ENCODE measurements at regions not wholly inside any gene's neighbourhood (a gene's known extent, or its start where the extent isn't known, plus 50 kb on each side); places are given as distances from the start of the nearest gene placed in this dataset.
"Not testable (repeated sequence)": the region's sequence is repeated elsewhere in the genome, so short reads cannot be mapped to it uniquely, and the experiment has no call there.

DNA sequence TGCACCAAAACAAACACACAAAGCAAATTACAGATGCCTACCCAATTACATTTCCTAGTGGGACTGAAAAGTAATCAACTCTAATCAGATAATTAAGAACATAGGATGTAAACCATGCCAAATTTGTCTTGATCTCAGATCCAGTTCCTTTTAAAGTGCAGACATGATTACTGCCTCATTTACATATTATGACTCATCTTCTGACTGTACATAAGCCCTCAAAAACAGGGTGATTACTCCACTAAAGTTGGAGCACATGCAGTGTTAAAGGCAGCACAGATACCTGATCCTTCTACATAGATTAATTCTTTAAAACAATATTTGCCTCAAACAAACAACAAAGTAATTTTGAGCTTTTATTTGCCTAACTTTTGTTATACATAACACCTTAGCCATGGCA is 337.2 kb downstream of the RPS29 start:
- ChIA-PET POLR2A (no interaction called here), CTCF (no interaction called here)
- no peaks in the 10 kb centered on the region for H3K36me3 Mint-ChIP-seq (ENCODE audit: low read depth)
- H3K4me3 Mint-ChIP-seq, result no peak overlapping the region
- no peak overlapping the region for H3K27ac Mint-ChIP-seq
- DNase-seq, result no peak
- H3K9me3 Mint-ChIP-seq, result peaks cover 7% of the 10 kb centered on the region
- H3K4me1 Mint-ChIP-seq, result no peaks in the 10 kb centered on the region
- no peak for ATAC-seq (ENCODE audit: low read depth)
- peaks cover 3% of the 10 kb centered on the region for H3K27me3 Mint-ChIP-seq
- intact Hi-C loops (cut with micrococcal nuclease), result no loop called here
- TF ChIP-seq, protein P1, sequence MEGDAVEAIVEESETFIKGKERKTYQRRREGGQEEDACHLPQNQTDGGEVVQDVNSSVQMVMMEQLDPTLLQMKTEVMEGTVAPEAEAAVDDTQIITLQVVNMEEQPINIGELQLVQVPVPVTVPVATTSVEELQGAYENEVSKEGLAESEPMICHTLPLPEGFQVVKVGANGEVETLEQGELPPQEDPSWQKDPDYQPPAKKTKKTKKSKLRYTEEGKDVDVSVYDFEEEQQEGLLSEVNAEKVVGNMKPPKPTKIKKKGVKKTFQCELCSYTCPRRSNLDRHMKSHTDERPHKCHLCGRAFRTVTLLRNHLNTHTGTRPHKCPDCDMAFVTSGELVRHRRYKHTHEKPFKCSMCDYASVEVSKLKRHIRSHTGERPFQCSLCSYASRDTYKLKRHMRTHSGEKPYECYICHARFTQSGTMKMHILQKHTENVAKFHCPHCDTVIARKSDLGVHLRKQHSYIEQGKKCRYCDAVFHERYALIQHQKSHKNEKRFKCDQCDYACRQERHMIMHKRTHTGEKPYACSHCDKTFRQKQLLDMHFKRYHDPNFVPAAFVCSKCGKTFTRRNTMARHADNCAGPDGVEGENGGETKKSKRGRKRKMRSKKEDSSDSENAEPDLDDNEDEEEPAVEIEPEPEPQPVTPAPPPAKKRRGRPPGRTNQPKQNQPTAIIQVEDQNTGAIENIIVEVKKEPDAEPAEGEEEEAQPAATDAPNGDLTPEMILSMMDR (IDR thresholded peaks at IDR 0.05), result no peak

DNA sequence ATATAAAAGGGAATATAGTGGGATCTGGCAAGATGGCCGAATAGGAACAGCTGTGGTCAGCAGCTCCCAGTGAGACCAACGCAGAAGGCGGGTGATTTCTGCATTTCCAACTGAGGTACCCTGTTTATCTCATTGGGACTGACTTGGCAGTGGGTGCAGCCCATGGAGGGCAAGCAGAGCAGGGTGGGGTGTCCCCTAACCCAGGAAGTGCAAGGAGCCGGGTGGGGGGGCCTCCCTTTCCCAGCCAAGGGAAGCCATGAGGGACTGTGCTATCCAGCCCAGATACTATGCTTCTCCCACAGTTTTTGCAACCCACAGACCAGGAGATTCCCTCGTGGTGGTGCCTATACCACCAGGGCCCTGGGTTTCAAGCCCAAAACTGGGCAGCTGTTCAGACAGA is 342.4 kb downstream of the RPS29 start:
- CTCF ChIA-PET; H3K36me3 Mint-ChIP-seq (ENCODE audit: low read depth); ATAC-seq (ENCODE audit: low read depth); H3K27ac Mint-ChIP-seq; POLR2A ChIA-PET; H3K4me3 Mint-ChIP-seq; DNase-seq; intact Hi-C loops (cut with micrococcal nuclease); H3K9me3 Mint-ChIP-seq; H3K27me3 Mint-ChIP-seq; H3K4me1 Mint-ChIP-seq: not testable (repeated sequence)

DNA sequence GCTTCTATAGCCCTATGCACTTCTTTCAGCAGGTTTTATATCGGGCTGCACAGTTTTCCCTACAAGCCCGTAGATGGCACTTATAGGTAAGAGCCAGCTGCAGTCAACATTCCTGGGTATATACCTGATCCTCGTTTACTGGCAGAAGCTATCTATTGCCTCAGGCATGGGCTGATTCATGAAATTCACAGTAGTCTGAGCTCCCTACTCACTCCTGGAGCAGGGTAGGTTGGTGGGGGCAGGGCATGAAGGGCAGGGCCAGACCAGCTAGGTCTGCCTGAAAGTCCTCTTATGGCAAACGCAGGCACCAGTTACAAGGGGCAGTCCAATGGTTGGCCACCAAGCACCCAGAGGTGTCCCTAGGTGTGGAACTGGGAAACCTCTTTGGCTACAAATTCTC is 345.8 kb downstream of the RPS29 start:
- DNase-seq (no peak), ATAC-seq (ENCODE audit: low read depth) (no peak)
- H3K36me3 Mint-ChIP-seq (ENCODE audit: low read depth), result no peaks in the 10 kb centered on the region
- intact Hi-C loops (cut with micrococcal nuclease), result no loop called here
- CTCF ChIA-PET, result no interaction called here
- peaks cover 18% of the 10 kb centered on the region for H3K9me3 Mint-ChIP-seq
- H3K27ac Mint-ChIP-seq, result no peak overlapping the region
- POLR2A ChIA-PET, result no interaction called here
- no peaks in the 10 kb centered on the region for H3K4me1 Mint-ChIP-seq
- no peak overlapping the region for H3K4me3 Mint-ChIP-seq
- H3K27me3 Mint-ChIP-seq, result peaks cover 5% of the 10 kb centered on the region
- TF ChIP-seq, protein P1 (IDR thresholded peaks at IDR 0.05), result no peak

DNA sequence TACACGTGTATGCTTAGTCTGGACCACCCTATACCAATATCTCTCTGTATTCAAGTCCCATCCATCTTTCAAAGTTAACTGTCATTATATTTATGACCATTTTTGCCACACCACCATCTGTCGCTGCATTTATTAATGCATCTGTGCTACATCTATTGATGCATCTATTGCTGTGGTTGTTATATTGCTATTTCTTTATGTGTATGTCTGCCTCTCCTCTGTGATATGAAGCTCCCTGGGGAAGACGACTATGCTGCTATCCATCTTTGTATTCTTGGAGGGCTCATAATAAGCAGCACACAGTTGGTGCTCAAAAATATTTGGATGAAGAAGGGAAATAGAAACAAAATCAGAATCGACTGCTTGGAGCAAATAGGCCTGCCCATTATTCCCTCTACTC is 357.6 kb downstream of the RPS29 start:
- Mint-ChIP-seq H3K9me3 (no peaks in the 10 kb centered on the region), H3K27ac (no peak overlapping the region), H3K27me3 (no peaks in the 10 kb centered on the region), H3K4me3 (no peak overlapping the region), H3K4me1 (no peaks in the 10 kb centered on the region), H3K36me3 (ENCODE audit: low read depth) (no peaks in the 10 kb centered on the region)
- no peak for ATAC-seq (ENCODE audit: low read depth)
- CTCF ChIA-PET, result no interaction called here
- intact Hi-C loops (cut with micrococcal nuclease), result no loop called here
- TF ChIP-seq, protein P1 (IDR thresholded peaks at IDR 0.05), result no peak
- POLR2A ChIA-PET, result no interaction called here
- no peak for DNase-seq

DNA sequence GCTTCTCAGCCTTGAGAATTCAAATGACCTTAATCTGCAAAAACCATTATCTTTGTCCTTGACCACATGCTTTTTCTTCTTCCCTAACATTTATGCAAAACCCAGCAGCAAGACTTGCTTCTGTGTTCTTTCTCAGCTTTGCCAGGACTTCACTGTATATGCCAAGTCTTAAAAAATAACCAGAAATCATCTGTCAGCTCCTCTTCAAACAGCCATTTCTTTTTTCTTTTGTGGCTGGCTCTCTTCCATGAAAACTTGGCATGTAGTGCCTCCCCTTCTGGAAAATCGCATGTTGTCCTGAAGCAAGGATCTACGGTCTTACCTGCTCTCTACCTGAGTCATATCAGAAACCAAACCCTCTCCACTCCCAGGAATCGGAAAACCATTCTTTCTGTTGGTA is 364.9 kb downstream of the RPS29 start:
- Mint-ChIP-seq H3K9me3 (no peaks in the 10 kb centered on the region), H3K4me3 (no peak overlapping the region), H3K36me3 (ENCODE audit: low read depth) (no peaks in the 10 kb centered on the region), H3K27me3 (no peaks in the 10 kb centered on the region), H3K27ac (no peak overlapping the region), H3K4me1 (no peaks in the 10 kb centered on the region)
- intact Hi-C loops (cut with micrococcal nuclease), result no loop called here
- no peak for DNase-seq
- no peak for ATAC-seq (ENCODE audit: low read depth)
- ChIA-PET CTCF (no interaction called here), POLR2A (no interaction called here)
- TF ChIP-seq, protein P1 (IDR thresholded peaks at IDR 0.05), result no peak

DNA sequence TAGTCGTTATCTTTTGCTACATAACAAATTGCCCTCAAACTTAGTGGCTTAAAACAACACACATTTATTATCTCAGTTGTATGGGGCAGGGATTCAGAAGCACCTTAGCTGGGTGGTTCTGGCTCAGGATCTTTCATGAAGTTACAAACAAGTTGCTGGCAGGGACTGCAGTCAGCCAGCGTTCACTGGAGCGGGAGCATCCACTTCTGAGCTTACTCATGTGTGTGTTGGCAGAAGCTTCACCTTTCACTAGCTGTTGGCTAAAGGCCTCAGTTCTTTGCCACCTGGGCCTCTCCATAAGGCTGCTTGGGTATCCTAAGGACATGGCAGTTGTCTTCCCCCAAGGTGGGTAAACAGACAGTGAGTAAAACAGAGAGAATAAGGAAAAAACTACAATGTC is 365.7 kb downstream of the RPS29 start:
- H3K27ac Mint-ChIP-seq, result no peak overlapping the region
- TF ChIP-seq, protein P1 (IDR thresholded peaks at IDR 0.05), result no peak
- intact Hi-C loops (cut with micrococcal nuclease), result no loop called here
- no peaks in the 10 kb centered on the region for H3K36me3 Mint-ChIP-seq (ENCODE audit: low read depth)
- no peak overlapping the region for H3K4me3 Mint-ChIP-seq
- no peaks in the 10 kb centered on the region for H3K9me3 Mint-ChIP-seq
- no peaks in the 10 kb centered on the region for H3K27me3 Mint-ChIP-seq
- ChIA-PET POLR2A (no interaction called here), CTCF (no interaction called here)
- H3K4me1 Mint-ChIP-seq, result no peaks in the 10 kb centered on the region
- no peak for ATAC-seq (ENCODE audit: low read depth)
- no peak for DNase-seq
